HEK293T (cell line): ENCODE measurements at regions not wholly inside any gene's neighbourhood (a gene's known extent, or its start where the extent isn't known, plus 50 kb on each side); places are given as distances from the start of the nearest gene placed in this dataset.

ENCODE experiments used
- CTBP1 ChIP-seq: fragments of 450-650 bp; IDR thresholded peaks from 2 replicates; pipeline ENCODE4 v1.6.1; 2016; ENCODE audit warnings: borderline replicate concordance
- ELF4 ChIP-seq: fragments of 450-650 bp; IDR thresholded peaks from 2 replicates; pipeline ENCODE4 v1.6.1; 2017; ENCODE audit warnings: antibody characterized with exemption
- FOXM1 ChIP-seq: fragments of 450-650 bp; IDR thresholded peaks from 2 replicates; pipeline ENCODE4 v1.6.1; 2017; ENCODE audit warnings: mild to moderate bottlenecking, borderline replicate concordance
- TARDBP ChIP-seq: fragments of 450-650 bp; IDR thresholded peaks from 2 replicates; pipeline ENCODE4 v1.6.1; 2016
- ZNF384 ChIP-seq: fragments of 450-650 bp; IDR thresholded peaks from 2 replicates; pipeline ENCODE4 v1.6.1; 2016

- peak; percentile 42; the same call in 1 of the 2 replicates for TF ChIP-seq TARDBP
- TF ChIP-seq FOXM1 = no peak
- no peak for TF ChIP-seq CTBP1
- TF ChIP-seq ZNF384 = no peak
- TF ChIP-seq ELF4 = no peak
Observed at GRCh38 chr17:77851921-77852320, 106.6 kb upstream of the TNRC6C start.
